Lower lobe of right lung (tissue), 2 donors: ENCODE measurements at regions not wholly inside any gene's neighbourhood (a gene's known extent, or its start where the extent isn't known, plus 50 kb on each side); places are given as distances from the start of the nearest gene placed in this dataset.

ENCODE experiments used
- ATAC-seq, 2 donors: fragments of 200-7000 bp; cut with Tn5 transposase; one replicate each; pipeline ENCODE4 v1.9.1; 2020 to 2022; ENCODE audit warnings: mild to moderate bottlenecking in 2 of 2, moderate library complexity in 2 of 2
- DNase-seq: peaks from one replicate; pipeline ENCODE4 v3.0.0-alpha.2; 2020
- H3K27ac ChIP-seq: fragments of 200-600 bp; one replicate; pipeline ENCODE4 v1.8.0; 2022
- H3K27me3 ChIP-seq: fragments of 200-600 bp; one replicate; pipeline ENCODE4 v1.8.0; 2022; ENCODE audit warnings: low read depth
- H3K36me3 ChIP-seq: fragments of 200-600 bp; one replicate; pipeline ENCODE4 v1.8.0; 2022; ENCODE audit warnings: mild to moderate bottlenecking
- H3K4me1 ChIP-seq: fragments of 200-600 bp; one replicate; pipeline ENCODE4 v1.8.0; 2022
- H3K4me3 ChIP-seq: fragments of 200-600 bp; one replicate; pipeline ENCODE4 v1.8.0; 2022; ENCODE audit warnings: mild to moderate bottlenecking
- H3K9me3 ChIP-seq: fragments of 200-600 bp; one replicate; pipeline ENCODE4 v1.8.0; 2022
- CTCF ChIP-seq: fragments of 200-600 bp; IDR thresholded peaks from one replicate; pipeline ENCODE4 v1.8.0; 2022; ENCODE audit warnings: antibody characterized with exemption, mild to moderate bottlenecking
- intact Hi-C: fragments of 100-400 bp; cut with DNase I; formaldehyde crosslinking; loops from one replicate; pipeline ENCODE4 v1.11.0; 2022
- donor health status: DM: no; HTN: yes; CAD: no; lungs with severe emphysema.

DNA sequence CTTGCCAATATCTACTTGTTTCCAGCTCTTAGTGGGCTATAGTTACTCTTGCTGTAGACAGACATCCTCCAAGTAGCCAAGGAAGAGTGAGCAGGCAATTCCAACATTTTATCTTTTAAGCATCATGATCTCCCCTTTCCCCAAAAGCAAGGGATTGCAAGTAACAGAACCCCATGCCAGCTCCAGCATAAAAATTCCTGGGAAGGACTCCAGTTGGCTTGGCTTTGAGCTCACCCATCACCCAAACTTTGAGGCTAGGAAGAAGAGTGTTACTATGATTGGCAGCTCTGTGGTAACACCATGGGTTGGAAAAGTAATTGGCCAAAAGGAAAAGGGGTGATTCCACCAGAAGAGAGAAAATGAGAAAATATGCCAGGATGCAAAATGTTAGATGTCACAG lies 1086.4 kb upstream of the RBFOX1 start:
- DNase-seq (no peak), ATAC-seq (no peak)
- no peaks in the 10 kb centered on the region for H3K4me1 ChIP-seq
- no peaks in the 10 kb centered on the region for H3K36me3 ChIP-seq
- no peak for TF ChIP-seq CTCF
- no peak overlapping the region for H3K27ac ChIP-seq
- no peaks in the 10 kb centered on the region for H3K9me3 ChIP-seq
- intact Hi-C loops: no loop called here
- H3K4me3 ChIP-seq: no peak overlapping the region
- H3K27me3 ChIP-seq: no peaks in the 10 kb centered on the region

DNA sequence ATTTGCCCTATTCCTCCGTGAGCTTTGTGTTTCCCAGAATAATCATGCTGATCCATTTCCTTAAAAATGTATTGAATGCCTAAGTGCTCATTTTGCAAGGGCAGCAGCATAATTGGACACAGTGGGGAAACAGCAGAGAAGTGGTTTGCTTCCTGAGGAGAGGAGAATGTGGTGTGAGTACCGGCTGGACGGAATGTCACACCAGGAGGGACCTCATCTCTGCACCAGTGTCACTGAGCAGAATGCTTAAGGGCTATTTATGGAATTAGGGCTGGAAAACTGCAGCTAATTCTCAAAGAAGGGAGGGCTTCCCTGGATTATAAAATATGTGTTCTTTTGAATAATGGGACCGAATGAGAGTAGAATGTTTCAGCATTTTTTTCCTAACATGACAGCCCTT lies 1100.6 kb upstream of the RBFOX1 start:
- intact Hi-C loops: no loop called here
- no peak for ATAC-seq
- H3K36me3 ChIP-seq: no peaks in the 10 kb centered on the region
- DNase-seq: no peak
- H3K27ac ChIP-seq: no peak overlapping the region
- H3K9me3 ChIP-seq: no peaks in the 10 kb centered on the region
- no peaks in the 10 kb centered on the region for H3K27me3 ChIP-seq
- H3K4me3 ChIP-seq: no peak overlapping the region
- TF ChIP-seq CTCF: no peak
- H3K4me1 ChIP-seq: no peaks in the 10 kb centered on the region

DNA sequence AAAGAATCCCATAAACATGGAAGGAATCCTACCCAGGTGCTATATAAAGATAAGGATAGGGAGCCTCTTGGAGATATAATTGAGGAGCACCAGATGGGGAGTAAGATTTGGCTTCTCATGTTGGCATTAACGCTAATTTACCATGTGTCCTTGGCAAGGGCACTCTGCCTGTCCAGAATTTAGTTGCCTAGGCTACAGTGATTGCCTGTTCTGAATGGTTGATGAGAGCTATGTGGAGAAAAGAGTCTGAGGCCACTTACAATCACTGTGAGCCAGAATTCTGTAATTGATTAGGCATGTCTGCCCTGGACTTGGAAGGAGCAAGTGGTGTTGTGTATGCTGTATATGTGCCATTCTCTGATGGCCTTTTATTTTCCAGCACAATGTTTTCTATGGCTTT lies 1101.2 kb upstream of the RBFOX1 start:
- intact Hi-C loops: no loop called here
- Histone ChIP-seq H3K4me3 (no peak overlapping the region), H3K9me3 (no peaks in the 10 kb centered on the region), H3K27ac (no peak overlapping the region), H3K4me1 (no peaks in the 10 kb centered on the region), H3K36me3 (no peaks in the 10 kb centered on the region), H3K27me3 (no peaks in the 10 kb centered on the region)
- no peak for TF ChIP-seq CTCF
- DNase-seq (no peak), ATAC-seq (no peak)

- no peak for TF ChIP-seq CTCF
- DNase-seq (no peak), ATAC-seq (no peak)
- no peaks in the 10 kb centered on the region for H3K9me3 ChIP-seq
- H3K27ac ChIP-seq: no peak overlapping the region
- H3K27me3 ChIP-seq: no peaks in the 10 kb centered on the region
- H3K4me3 ChIP-seq: no peak overlapping the region
- H3K36me3 ChIP-seq: no peaks in the 10 kb centered on the region
- intact Hi-C loops: no loop called here
- H3K4me1 ChIP-seq: no peaks in the 10 kb centered on the region
These were observed 1103.5 kb upstream of the RBFOX1 start for GRCh38 chr16:6229186-6229585.

DNA sequence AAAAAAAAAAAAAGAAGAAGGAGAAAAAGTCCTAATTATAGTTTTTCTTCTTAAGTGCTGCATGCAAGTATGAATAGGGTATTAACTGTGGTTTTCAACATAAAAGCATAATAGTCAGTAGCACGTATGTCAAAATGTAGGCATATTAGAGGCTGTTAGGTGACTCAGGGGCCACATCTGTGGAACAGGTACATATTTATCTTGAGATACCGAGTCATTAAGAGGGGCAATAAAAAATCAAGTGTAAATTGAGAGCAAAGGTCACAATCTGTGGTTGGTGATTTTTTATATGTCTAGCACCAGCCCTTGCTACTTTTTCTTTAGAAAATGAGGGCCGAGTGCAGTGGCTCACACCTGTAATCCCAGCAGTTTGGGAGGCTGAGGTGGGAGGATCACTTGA lies 1113.8 kb upstream of the RBFOX1 start:
- no peak for DNase-seq
- Histone ChIP-seq H3K27me3 (no peaks in the 10 kb centered on the region), H3K9me3 (no peaks in the 10 kb centered on the region), H3K4me1 (no peaks in the 10 kb centered on the region), H3K4me3 (no peak overlapping the region), H3K36me3 (no peaks in the 10 kb centered on the region), H3K27ac (no peak overlapping the region)
- TF ChIP-seq CTCF: no peak
- ATAC-seq: no peak
- intact Hi-C loops: no loop called here

DNA sequence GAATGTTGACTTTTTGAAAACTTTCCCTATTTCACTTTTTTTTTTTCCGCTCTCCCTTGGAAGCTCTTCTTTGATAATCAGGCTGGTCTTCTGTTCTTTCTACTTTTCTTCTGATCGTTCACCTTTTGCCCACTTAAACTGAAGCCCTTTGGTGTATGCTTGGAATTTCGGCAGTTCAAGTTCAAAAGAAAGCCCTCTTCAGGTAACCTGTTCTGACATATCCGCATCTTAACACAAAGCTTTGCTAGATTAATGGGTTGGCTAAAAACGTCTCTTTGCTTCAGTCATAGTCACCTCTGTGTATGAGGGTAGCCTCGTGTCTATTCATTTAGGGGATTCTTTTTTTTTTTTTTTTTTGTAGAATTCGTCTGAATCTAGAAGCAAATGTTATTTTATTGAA lies 1115.8 kb upstream of the RBFOX1 start:
- Histone ChIP-seq H3K9me3 (no peaks in the 10 kb centered on the region), H3K4me3 (no peak overlapping the region), H3K27me3 (no peaks in the 10 kb centered on the region), H3K4me1 (no peaks in the 10 kb centered on the region), H3K36me3 (no peaks in the 10 kb centered on the region), H3K27ac (no peak overlapping the region)
- DNase-seq (no peak), ATAC-seq (no peak)
- no peak for TF ChIP-seq CTCF
- intact Hi-C loops: no loop called here
